ENCODE measurements at regions not wholly inside any gene's neighbourhood (a gene's known extent, or its start where the extent isn't known, plus 50 kb on each side); places are given as distances from the start of the nearest gene placed in this dataset.

DNA sequence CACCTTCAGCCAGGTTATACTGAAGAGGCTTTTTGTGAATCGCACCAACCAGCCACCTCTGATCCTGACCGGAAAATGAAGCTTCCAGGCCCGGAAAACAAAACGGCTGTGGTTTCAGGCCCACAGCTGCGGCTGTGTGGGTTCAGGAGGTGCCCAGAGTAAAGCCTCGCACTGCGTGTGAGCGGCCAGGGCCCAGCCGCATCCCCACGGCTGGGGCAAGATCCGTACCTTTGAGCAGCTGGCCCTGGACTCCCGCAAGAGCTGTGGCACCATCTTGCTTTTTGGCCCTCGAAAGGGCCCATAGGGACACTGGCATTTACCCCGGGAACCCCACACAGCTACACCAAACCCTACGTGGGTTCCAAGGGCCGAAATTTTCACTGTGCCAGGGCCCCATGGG lies 63.0 kb downstream of the GLUL start:
- TF ChIP-seq, protein P1, sequence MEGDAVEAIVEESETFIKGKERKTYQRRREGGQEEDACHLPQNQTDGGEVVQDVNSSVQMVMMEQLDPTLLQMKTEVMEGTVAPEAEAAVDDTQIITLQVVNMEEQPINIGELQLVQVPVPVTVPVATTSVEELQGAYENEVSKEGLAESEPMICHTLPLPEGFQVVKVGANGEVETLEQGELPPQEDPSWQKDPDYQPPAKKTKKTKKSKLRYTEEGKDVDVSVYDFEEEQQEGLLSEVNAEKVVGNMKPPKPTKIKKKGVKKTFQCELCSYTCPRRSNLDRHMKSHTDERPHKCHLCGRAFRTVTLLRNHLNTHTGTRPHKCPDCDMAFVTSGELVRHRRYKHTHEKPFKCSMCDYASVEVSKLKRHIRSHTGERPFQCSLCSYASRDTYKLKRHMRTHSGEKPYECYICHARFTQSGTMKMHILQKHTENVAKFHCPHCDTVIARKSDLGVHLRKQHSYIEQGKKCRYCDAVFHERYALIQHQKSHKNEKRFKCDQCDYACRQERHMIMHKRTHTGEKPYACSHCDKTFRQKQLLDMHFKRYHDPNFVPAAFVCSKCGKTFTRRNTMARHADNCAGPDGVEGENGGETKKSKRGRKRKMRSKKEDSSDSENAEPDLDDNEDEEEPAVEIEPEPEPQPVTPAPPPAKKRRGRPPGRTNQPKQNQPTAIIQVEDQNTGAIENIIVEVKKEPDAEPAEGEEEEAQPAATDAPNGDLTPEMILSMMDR (conservative IDR thresholded peaks at IDR 0.05 in 1 of 2, IDR thresholded peaks at IDR 0.05 in 1 of 2; ENCODE audit: low read depth in 1 of 2, low read length in 2 of 2): no peak
- TF ChIP-seq EZH2 (IDR thresholded peaks at IDR 0.05; ENCODE audit: low read length, missing control alignments): no peak
